ENCODE measurements at regions not wholly inside any gene's neighbourhood (a gene's known extent, or its start where the extent isn't known, plus 50 kb on each side); places are given as distances from the start of the nearest gene placed in this dataset.

DNA sequence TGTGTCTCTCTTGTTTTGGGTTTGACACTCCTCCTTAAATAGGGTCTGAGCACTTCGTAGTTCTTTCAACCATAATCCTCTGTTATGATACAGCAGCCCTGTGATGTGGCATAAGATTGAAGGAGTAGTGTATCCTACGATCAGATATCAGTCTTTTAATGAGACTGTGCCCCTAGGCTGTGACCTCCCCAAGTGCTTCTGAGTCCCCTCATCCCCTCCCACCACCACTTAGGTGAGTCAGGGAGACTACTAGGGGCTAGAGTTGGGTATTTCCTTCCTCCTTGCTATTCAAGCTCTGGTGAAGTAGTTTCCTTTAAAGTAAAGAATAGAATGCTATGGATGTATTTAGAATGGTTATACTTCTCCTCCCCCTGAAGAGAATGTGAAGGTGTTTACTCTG is 637.2 kb upstream of the GRAMD2B start (continued):
- TF ChIP-seq RXRA (IDR thresholded peaks at IDR 0.05) = no peak
- TF ChIP-seq FOXA1 (IDR thresholded peaks at IDR 0.05) = no peak
- TF ChIP-seq TAF1 (conservative IDR thresholded peaks at IDR 0.05) = no peak
- no peak for TF ChIP-seq SP1 (IDR thresholded peaks at IDR 0.05)

DNA sequence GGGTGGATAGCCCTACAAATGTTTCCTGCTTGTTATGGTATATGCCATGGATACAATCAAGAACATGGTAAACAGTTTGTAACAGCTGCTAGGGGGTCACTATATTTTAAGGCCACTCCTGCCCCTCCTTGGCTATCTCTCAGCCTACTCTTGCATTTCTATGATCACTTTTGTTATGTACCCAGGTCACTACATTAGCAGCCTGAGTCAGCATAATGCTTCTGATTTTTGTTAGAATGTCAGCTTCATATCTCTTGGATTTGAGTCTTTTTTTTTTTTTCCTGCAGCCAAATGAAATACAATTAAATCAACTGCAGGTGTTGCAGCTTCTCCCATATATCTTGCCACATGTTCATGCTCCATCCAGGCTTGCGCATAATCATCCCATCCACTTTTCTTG is 629.7 kb upstream of the GRAMD2B start:
- WGBS = 100% methylated on average over 1 of the region's 1 CpG
- Histone ChIP-seq H3K9ac (ENCODE audit: low read depth in 1 of 2, low read length in 2 of 2) (no peak overlapping the region), H3K27ac (ENCODE audit: low read depth in 1 of 2, low read length in 2 of 2) (no peak overlapping the region), H3K4me3 (ENCODE audit: low read depth in 1 of 3, low read length in 3 of 3) (no peak overlapping the region), H3K27me3 (ENCODE audit: control insufficient read depth in 4 of 4, insufficient read depth in 4 of 4, low read length in 3 of 4) (no peaks in the 10 kb centered on the region), H3K9me3 (ENCODE audit: control insufficient read depth in 4 of 4, low read length in 3 of 4) (no peaks in the 10 kb centered on the region), H3K4me1 (ENCODE audit: control insufficient read depth in 4 of 4, insufficient read depth in 4 of 4, low read length in 3 of 4) (no peaks in the 10 kb centered on the region), H3K36me3 (ENCODE audit: control insufficient read depth in 4 of 4, insufficient read depth in 3 of 4, low read depth in 1 of 4, low read length in 3 of 4) (no peaks in the 10 kb centered on the region)
- TF ChIP-seq SP1 (IDR thresholded peaks at IDR 0.05) (no peak), HNF4G (IDR thresholded peaks at IDR 0.05) (no peak), JUND (IDR thresholded peaks at IDR 0.05) (no peak), RXRA (IDR thresholded peaks at IDR 0.05) (no peak), YY1 (IDR thresholded peaks at IDR 0.05) (no peak), HNF4A (conservative IDR thresholded peaks at IDR 0.05) (no peak), TAF1 (conservative IDR thresholded peaks at IDR 0.05) (no peak), GABPA (IDR thresholded peaks at IDR 0.05 in 1 of 2, conservative IDR thresholded peaks at IDR 0.05 in 1 of 2) (no peak), RAD21 (IDR thresholded peaks at IDR 0.05) (no peak), FOXA2 (IDR thresholded peaks at IDR 0.05) (no peak)
- TF ChIP-seq, protein P1, sequence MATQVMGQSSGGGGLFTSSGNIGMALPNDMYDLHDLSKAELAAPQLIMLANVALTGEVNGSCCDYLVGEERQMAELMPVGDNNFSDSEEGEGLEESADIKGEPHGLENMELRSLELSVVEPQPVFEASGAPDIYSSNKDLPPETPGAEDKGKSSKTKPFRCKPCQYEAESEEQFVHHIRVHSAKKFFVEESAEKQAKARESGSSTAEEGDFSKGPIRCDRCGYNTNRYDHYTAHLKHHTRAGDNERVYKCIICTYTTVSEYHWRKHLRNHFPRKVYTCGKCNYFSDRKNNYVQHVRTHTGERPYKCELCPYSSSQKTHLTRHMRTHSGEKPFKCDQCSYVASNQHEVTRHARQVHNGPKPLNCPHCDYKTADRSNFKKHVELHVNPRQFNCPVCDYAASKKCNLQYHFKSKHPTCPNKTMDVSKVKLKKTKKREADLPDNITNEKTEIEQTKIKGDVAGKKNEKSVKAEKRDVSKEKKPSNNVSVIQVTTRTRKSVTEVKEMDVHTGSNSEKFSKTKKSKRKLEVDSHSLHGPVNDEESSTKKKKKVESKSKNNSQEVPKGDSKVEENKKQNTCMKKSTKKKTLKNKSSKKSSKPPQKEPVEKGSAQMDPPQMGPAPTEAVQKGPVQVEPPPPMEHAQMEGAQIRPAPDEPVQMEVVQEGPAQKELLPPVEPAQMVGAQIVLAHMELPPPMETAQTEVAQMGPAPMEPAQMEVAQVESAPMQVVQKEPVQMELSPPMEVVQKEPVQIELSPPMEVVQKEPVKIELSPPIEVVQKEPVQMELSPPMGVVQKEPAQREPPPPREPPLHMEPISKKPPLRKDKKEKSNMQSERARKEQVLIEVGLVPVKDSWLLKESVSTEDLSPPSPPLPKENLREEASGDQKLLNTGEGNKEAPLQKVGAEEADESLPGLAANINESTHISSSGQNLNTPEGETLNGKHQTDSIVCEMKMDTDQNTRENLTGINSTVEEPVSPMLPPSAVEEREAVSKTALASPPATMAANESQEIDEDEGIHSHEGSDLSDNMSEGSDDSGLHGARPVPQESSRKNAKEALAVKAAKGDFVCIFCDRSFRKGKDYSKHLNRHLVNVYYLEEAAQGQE (IDR thresholded peaks at IDR 0.05) = no peak
- TF ChIP-seq, protein P2, sequence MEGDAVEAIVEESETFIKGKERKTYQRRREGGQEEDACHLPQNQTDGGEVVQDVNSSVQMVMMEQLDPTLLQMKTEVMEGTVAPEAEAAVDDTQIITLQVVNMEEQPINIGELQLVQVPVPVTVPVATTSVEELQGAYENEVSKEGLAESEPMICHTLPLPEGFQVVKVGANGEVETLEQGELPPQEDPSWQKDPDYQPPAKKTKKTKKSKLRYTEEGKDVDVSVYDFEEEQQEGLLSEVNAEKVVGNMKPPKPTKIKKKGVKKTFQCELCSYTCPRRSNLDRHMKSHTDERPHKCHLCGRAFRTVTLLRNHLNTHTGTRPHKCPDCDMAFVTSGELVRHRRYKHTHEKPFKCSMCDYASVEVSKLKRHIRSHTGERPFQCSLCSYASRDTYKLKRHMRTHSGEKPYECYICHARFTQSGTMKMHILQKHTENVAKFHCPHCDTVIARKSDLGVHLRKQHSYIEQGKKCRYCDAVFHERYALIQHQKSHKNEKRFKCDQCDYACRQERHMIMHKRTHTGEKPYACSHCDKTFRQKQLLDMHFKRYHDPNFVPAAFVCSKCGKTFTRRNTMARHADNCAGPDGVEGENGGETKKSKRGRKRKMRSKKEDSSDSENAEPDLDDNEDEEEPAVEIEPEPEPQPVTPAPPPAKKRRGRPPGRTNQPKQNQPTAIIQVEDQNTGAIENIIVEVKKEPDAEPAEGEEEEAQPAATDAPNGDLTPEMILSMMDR (IDR thresholded peaks at IDR 0.05; ENCODE audit: low read depth, low read length, missing input control) = no peak
- TF ChIP-seq, protein P3, sequence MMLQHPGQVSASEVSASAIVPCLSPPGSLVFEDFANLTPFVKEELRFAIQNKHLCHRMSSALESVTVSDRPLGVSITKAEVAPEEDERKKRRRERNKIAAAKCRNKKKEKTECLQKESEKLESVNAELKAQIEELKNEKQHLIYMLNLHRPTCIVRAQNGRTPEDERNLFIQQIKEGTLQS (IDR thresholded peaks at IDR 0.05) = no peak
- TF ChIP-seq, protein P4, sequence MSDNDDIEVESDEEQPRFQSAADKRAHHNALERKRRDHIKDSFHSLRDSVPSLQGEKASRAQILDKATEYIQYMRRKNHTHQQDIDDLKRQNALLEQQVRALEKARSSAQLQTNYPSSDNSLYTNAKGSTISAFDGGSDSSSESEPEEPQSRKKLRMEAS (IDR thresholded peaks at IDR 0.05) = no peak
- TF ChIP-seq, protein P5, sequence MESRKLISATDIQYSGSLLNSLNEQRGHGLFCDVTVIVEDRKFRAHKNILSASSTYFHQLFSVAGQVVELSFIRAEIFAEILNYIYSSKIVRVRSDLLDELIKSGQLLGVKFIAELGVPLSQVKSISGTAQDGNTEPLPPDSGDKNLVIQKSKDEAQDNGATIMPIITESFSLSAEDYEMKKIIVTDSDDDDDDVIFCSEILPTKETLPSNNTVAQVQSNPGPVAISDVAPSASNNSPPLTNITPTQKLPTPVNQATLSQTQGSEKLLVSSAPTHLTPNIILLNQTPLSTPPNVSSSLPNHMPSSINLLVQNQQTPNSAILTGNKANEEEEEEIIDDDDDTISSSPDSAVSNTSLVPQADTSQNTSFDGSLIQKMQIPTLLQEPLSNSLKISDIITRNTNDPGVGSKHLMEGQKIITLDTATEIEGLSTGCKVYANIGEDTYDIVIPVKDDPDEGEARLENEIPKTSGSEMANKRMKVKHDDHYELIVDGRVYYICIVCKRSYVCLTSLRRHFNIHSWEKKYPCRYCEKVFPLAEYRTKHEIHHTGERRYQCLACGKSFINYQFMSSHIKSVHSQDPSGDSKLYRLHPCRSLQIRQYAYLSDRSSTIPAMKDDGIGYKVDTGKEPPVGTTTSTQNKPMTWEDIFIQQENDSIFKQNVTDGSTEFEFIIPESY (IDR thresholded peaks at IDR 0.05) = no peak
- DNase-seq (ENCODE audit: low spot score) = no peak

All from liver (tissue), 8 donors.